ENCODE measurements at regions not wholly inside any gene's neighbourhood (a gene's known extent, or its start where the extent isn't known, plus 50 kb on each side); places are given as distances from the start of the nearest gene placed in this dataset.
"Not testable (repeated sequence)": the region's sequence is repeated elsewhere in the genome, so short reads cannot be mapped to it uniquely, and the experiment has no call there.

GRCh38 chr16:17944345-17944744, 392.2 kb downstream of the NPIPA8 start:
- DNase-seq (ENCODE audit: low read depth in 2 of 3, low spot score in 2 of 3), result no peak

GRCh38 chr16:17942067-17942466, 394.5 kb downstream of the NPIPA8 start:
- DNase-seq (ENCODE audit: low read depth in 2 of 3, low spot score in 2 of 3), result no peak

GRCh38 chr16:17940584-17941364, 395.8 kb downstream of the NPIPA8 start:
- no peak for DNase-seq (ENCODE audit: low read depth in 2 of 3, low spot score in 2 of 3)

GRCh38 chr16:17939723-17940122, 396.8 kb downstream of the NPIPA8 start:
- DNase-seq (ENCODE audit: low read depth in 2 of 3, low spot score in 2 of 3), result no peak

GRCh38 chr16:17939122-17939536, 397.4 kb downstream of the NPIPA8 start:
- no peak for DNase-seq (ENCODE audit: low read depth in 2 of 3, low spot score in 2 of 3)

GRCh38 chr16:17938546-17938945, 398.0 kb downstream of the NPIPA8 start:
- DNase-seq (ENCODE audit: low read depth in 2 of 3, low spot score in 2 of 3), result no peak

GRCh38 chr16:17936766-17937402, 399.7 kb downstream of the NPIPA8 start:
- DNase-seq (ENCODE audit: low read depth in 2 of 3, low spot score in 2 of 3), result no peak

- DNase-seq (ENCODE audit: low read depth in 2 of 3, low spot score in 2 of 3), result no peak
Measured at GRCh38 chr16:17930280-17930679, 406.3 kb downstream of the NPIPA8 start.

- DNase-seq (ENCODE audit: low read depth in 2 of 3, low spot score in 2 of 3), result no peak
Measured at GRCh38 chr16:17926866-17927399, 409.6 kb downstream of the NPIPA8 start.

GRCh38 chr16:17926461-17926860, 410.1 kb downstream of the NPIPA8 start:
- DNase-seq (ENCODE audit: low read depth in 2 of 3, low spot score in 2 of 3), result no peak

- DNase-seq (ENCODE audit: low read depth in 2 of 3, low spot score in 2 of 3), result no peak
Measured at GRCh38 chr16:17925761-17926160, 410.8 kb downstream of the NPIPA8 start.

- peak; percentile 4 to 16 (median 4) for DNase-seq (ENCODE audit: low read depth in 2 of 3, low spot score in 2 of 3)
Measured at GRCh38 chr16:17921357-17921978, 415.1 kb downstream of the NPIPA8 start.

GRCh38 chr16:17917316-17918019, 419.1 kb downstream of the NPIPA8 start:
- DNase-seq (ENCODE audit: low read depth in 2 of 3, low spot score in 2 of 3), result no peak

- no peak for DNase-seq (ENCODE audit: low read depth in 2 of 3, low spot score in 2 of 3)
Measured at GRCh38 chr16:17915791-17916190, 420.7 kb downstream of the NPIPA8 start.

- DNase-seq (ENCODE audit: low read depth in 2 of 3, low spot score in 2 of 3), result no peak
Measured at GRCh38 chr16:17914168-17914567, 422.4 kb downstream of the NPIPA8 start.

GRCh38 chr16:17911578-17911977, 425.0 kb downstream of the NPIPA8 start:
- not testable (repeated sequence) for DNase-seq (ENCODE audit: low read depth in 2 of 3, low spot score in 2 of 3)

GRCh38 chr16:17906626-17907025, 429.9 kb downstream of the NPIPA8 start:
- DNase-seq (ENCODE audit: low read depth in 2 of 3, low spot score in 2 of 3), result not testable (repeated sequence)

GRCh38 chr16:17901309-17901708, 430.5 kb upstream of the XYLT1 start:
- no peak for DNase-seq (ENCODE audit: low read depth in 2 of 3, low spot score in 2 of 3)

- DNase-seq (ENCODE audit: low read depth in 2 of 3, low spot score in 2 of 3), result no peak
Measured at GRCh38 chr16:17899141-17899540, 428.4 kb upstream of the XYLT1 start.

GRCh38 chr16:17887963-17888362, 417.2 kb upstream of the XYLT1 start:
- DNase-seq (ENCODE audit: low read depth in 2 of 3, low spot score in 2 of 3), result no peak

GRCh38 chr16:17885659-17886207, 415.0 kb upstream of the XYLT1 start:
- no peak for DNase-seq (ENCODE audit: low read depth in 2 of 3, low spot score in 2 of 3)
